Endothelial cell of umbilical vein (primary cell): ENCODE measurements at regions not wholly inside any gene's neighbourhood (a gene's known extent, or its start where the extent isn't known, plus 50 kb on each side); places are given as distances from the start of the nearest gene placed in this dataset.

Source experiments
- BruUV-seq: library from RNA; stranded (reverse); fragments of 400-500 nt; replicated peaks from 2 replicates; lab custom pipeline; 2021; lab: Mats Ljungman, UMichigan
- CTCF ChIA-PET: fragments of 300-600, 350-600 bp; sonication (Branson Sonifier 250); formaldehyde crosslinking; loops from one replicate; lab custom pipeline; 2021; ENCODE audit warnings: antibody characterized with exemption, inconsistent platforms; lab: Charles Lee
- POLR2A ChIA-PET: fragments of 300-600, 350-600 bp; sonication (Branson Sonifier 250); formaldehyde crosslinking; loops from one replicate; lab custom pipeline; 2021; ENCODE audit warnings: antibody characterized with exemption, inconsistent platforms; lab: Charles Lee
- DNase-seq: peaks from one replicate; pipeline ENCODE4 v3.0.0-alpha.2; 2011; ENCODE audit warnings: low read depth, low spot score
- FAIRE-seq: peaks from 2 replicates; lab custom pipeline; 2011; peaks lifted over from hg19 to GRCh38; lab: Jason Lieb, UNC
- H2AFZ ChIP-seq: 2 replicates; pipeline ENCODE4 v1.6.0; 2012; ENCODE audit warnings: low read depth, low read length, control low read depth, inconsistent platforms
- H3K27ac ChIP-seq: 2 replicates; pipeline ENCODE4 v1.5.1; 2011; ENCODE audit warnings: low read depth, mild to moderate bottlenecking, control low read depth, low read length, moderate library complexity; ENCODE audit not compliant: insufficient read depth
- H3K27me3 ChIP-seq, 2 experiments: 2 replicates each; pipeline versions ENCODE4 v1.6.0 to v1.6.1; 2011; ENCODE audit warnings: low read length in 2 of 2, mixed read lengths in 1 of 2; ENCODE audit not compliant: control insufficient read depth in 2 of 2, insufficient read depth in 2 of 2
- H3K36me3 ChIP-seq, 2 experiments: 2 replicates in 1 of 2; 3 replicates in 1 of 2; pipeline ENCODE4 v1.5.1; 2011; ENCODE audit warnings: low read length in 2 of 2, mild to moderate bottlenecking in 1 of 2, moderate library complexity in 1 of 2; ENCODE audit not compliant: control insufficient read depth in 2 of 2, insufficient read depth in 2 of 2; ENCODE audit errors: extremely low read depth in 1 of 2
- H3K4me1 ChIP-seq: 3 replicates; pipeline ENCODE4 v1.5.1; 2011; ENCODE audit warnings: mild to moderate bottlenecking, low read length; ENCODE audit not compliant: control insufficient read depth, insufficient read depth; ENCODE audit errors: extremely low read depth
- H3K4me2 ChIP-seq: 2 replicates; pipeline ENCODE4 v1.6.1; 2011; ENCODE audit warnings: low read length, control low read depth, mixed read lengths; ENCODE audit not compliant: insufficient read depth
- H3K4me3 ChIP-seq, 3 experiments: fragments of 200-600 bp in 1 of 3; sonication (generic), shearing (Covaris generic) in 1 of 3; replicated peaks in 1 of 3; 2 replicates each; pipeline ENCODE4 v1.5.1; 2011 to 2016; ENCODE audit warnings: control low read depth in 3 of 3, low read length in 3 of 3, mild to moderate bottlenecking in 2 of 3, inconsistent platforms in 1 of 3, low read depth in 1 of 3, moderate library complexity in 1 of 3; ENCODE audit not compliant: insufficient read depth in 1 of 3
- H3K79me2 ChIP-seq: 2 replicates; pipeline ENCODE4 v1.6.0; 2012; ENCODE audit warnings: low read length, inconsistent platforms; ENCODE audit not compliant: control insufficient read depth, insufficient read depth
- H3K9ac ChIP-seq: replicated peaks from 2 replicates; pipeline ENCODE3; 2011; ENCODE audit warnings: low read length, control low read depth; ENCODE audit not compliant: insufficient read depth; ENCODE audit errors: extremely low read depth
- H3K9me1 ChIP-seq: replicated peaks from 3 replicates; pipeline ENCODE4 v1.6.0; 2011; ENCODE audit warnings: mild to moderate bottlenecking, low read length; ENCODE audit not compliant: control insufficient read depth, insufficient read depth; ENCODE audit errors: extremely low read depth
- H3K9me3 ChIP-seq: replicated peaks from 2 replicates; pipeline ENCODE4 v1.5.1; 2012; ENCODE audit warnings: low read length, inconsistent platforms; ENCODE audit not compliant: control insufficient read depth, insufficient read depth
- H4K20me1 ChIP-seq: replicated peaks from 2 replicates; pipeline ENCODE3; 2011; ENCODE audit warnings: mild to moderate bottlenecking, low read length; ENCODE audit not compliant: control insufficient read depth, insufficient read depth; ENCODE audit errors: extremely low read depth
- CTCF ChIP-seq, 2 donors: IDR thresholded peaks; 1 replicate in 1 of 2; 2 replicates in 1 of 2; pipeline ENCODE4 v1.5.1; 2011; ENCODE audit warnings: low read length in 2 of 2, mild to moderate bottlenecking in 2 of 2, moderate library complexity in 2 of 2, control low read depth in 1 of 2, inconsistent platforms in 1 of 2, low read depth in 1 of 2; ENCODE audit not compliant: insufficient read depth in 1 of 2; ENCODE audit errors: extremely low read depth in 1 of 2
- EZH2 ChIP-seq: IDR thresholded peaks from 2 replicates; pipeline ENCODE4 v1.6.1; 2012; ENCODE audit warnings: borderline replicate concordance, low read depth, mild to moderate bottlenecking, moderate library complexity, low read length, inconsistent platforms; ENCODE audit not compliant: severe bottlenecking
- FOS ChIP-seq: IDR thresholded peaks from 2 replicates; pipeline ENCODE4 v1.6.1; 2011; ENCODE audit warnings: mild to moderate bottlenecking, low read length, moderate library complexity, borderline replicate concordance; ENCODE audit not compliant: insufficient read depth
- GATA2 ChIP-seq: IDR thresholded peaks from 2 replicates; pipeline ENCODE4 v1.7.0; 2011; ENCODE audit warnings: low read depth, mild to moderate bottlenecking, moderate library complexity, mixed read lengths, low read length; ENCODE audit not compliant: insufficient read length, insufficient read depth
- JUN ChIP-seq: IDR thresholded peaks from 2 replicates; pipeline ENCODE4 v1.6.1; 2011; ENCODE audit warnings: borderline replicate concordance, low read depth; ENCODE audit not compliant: insufficient read length, insufficient read depth
- MAX ChIP-seq: IDR thresholded peaks from 2 replicates; pipeline ENCODE4 v1.6.1; 2011; ENCODE audit not compliant: insufficient read depth, insufficient read length
- MYC ChIP-seq: IDR thresholded peaks from one replicate; pipeline ENCODE4 v1.6.1; 2011; ENCODE audit warnings: mild to moderate bottlenecking, low read depth, low read length
- POLR2A ChIP-seq: IDR thresholded peaks from 2 replicates; pipeline ENCODE4 v1.6.1; 2012; ENCODE audit warnings: low read depth, mild to moderate bottlenecking, control low read depth, low read length
- POLR2AphosphoS5 ChIP-seq: IDR thresholded peaks from 2 replicates; pipeline ENCODE4 v1.6.1; 2012; ENCODE audit warnings: low read depth, mild to moderate bottlenecking, control low read depth, low read length, moderate library complexity; ENCODE audit not compliant: insufficient read depth
- dilution Hi-C: fragments of 300-500 bp; cut with MboI; formaldehyde crosslinking; loops from one replicate; pipeline ENCODE4 v1.15.0; 2019; ENCODE audit warnings: low sequenced_read_pairs; ENCODE audit not compliant: extremely low pct_ligation_motif_present
- intact Hi-C: fragments of 100-400 bp; cut with micrococcal nuclease; formaldehyde crosslinking; loops from one replicate; pipeline ENCODE4 v1.10.0; 2022

- no TSS peak for BruUV-seq
- FAIRE-seq: no peak
- POLR2A ChIA-PET: no interaction called here
Observed at GRCh38 chr2:104312684-104313083, 541.2 kb upstream of the POU3F3 start.

More at GRCh38 chr2:104312684-104313083, 541.2 kb upstream of the POU3F3 start:
- no peak overlapping the region for H3K4me2 ChIP-seq
- intact Hi-C loops (no loop called here), dilution Hi-C loops (no loop called here)
- no peaks in the 10 kb centered on the region for H4K20me1 ChIP-seq
- H3K9me1 ChIP-seq: no peaks in the 10 kb centered on the region
- H3K9me3 ChIP-seq: no peaks in the 10 kb centered on the region
- no peak overlapping the region for H3K4me3 ChIP-seq
- TF ChIP-seq EZH2 (no peak), GATA2 (no peak), MAX (no peak), CTCF (IDR thresholded peaks at IDR 0.05; ENCODE audit: extremely low read depth in 1 of 2, insufficient read depth in 1 of 2, low read depth in 1 of 2, low read length in 2 of 2) (no peak), JUN (no peak), FOS (no peak), POLR2AphosphoS5 (no peak), MYC (no peak), POLR2A (no peak)
- H3K4me1 ChIP-seq: no peaks in the 10 kb centered on the region
- no peak overlapping the region for H2AFZ ChIP-seq
- CTCF ChIA-PET: no interaction called here
- no peak overlapping the region for H3K27ac ChIP-seq
- no peaks in the 10 kb centered on the region for H3K79me2 ChIP-seq
- no peak for DNase-seq
- H3K27me3 ChIP-seq: no peaks in the 10 kb centered on the region
- H3K36me3 ChIP-seq: no peaks in the 10 kb centered on the region
- H3K9ac ChIP-seq: no peak overlapping the region
